Ishikawa (cell line): ENCODE measurements at regions not wholly inside any gene's neighbourhood (a gene's known extent, or its start where the extent isn't known, plus 50 kb on each side); places are given as distances from the start of the nearest gene placed in this dataset.

Experiments used
- CEBPB ChIP-seq: IDR thresholded peaks from 2 replicates; pipeline ENCODE4 v1.6.1; 2012
- CREB1 ChIP-seq: IDR thresholded peaks from 2 replicates; pipeline ENCODE4 v1.6.1; 2012; ENCODE audit warnings: low read depth
- EGR1 ChIP-seq: IDR thresholded peaks from 2 replicates; pipeline ENCODE4 v1.6.1; 2012
- EP300 ChIP-seq: IDR thresholded peaks from 2 replicates; pipeline ENCODE4 v1.6.1; 2012; ENCODE audit warnings: borderline replicate concordance
- FOXM1 ChIP-seq: IDR thresholded peaks from 2 replicates; pipeline ENCODE4 v1.6.1; 2012; ENCODE audit warnings: low read depth, borderline replicate concordance
- MAX ChIP-seq: IDR thresholded peaks from 2 replicates; pipeline ENCODE4 v1.6.1; 2012
- NFIC ChIP-seq: IDR thresholded peaks from 2 replicates; pipeline ENCODE4 v1.6.1; 2012
- RAD21 ChIP-seq: IDR thresholded peaks from 2 replicates; pipeline ENCODE4 v1.6.1; 2012; ENCODE audit warnings: low read depth
- REST ChIP-seq: IDR thresholded peaks from 2 replicates; pipeline ENCODE4 v1.6.1; 2012; ENCODE audit warnings: low read depth, mild to moderate bottlenecking
- TAF1 ChIP-seq: IDR thresholded peaks from 2 replicates; pipeline ENCODE4 v1.6.1; 2012; ENCODE audit warnings: low read depth, mild to moderate bottlenecking
- TEAD4 ChIP-seq: IDR thresholded peaks from 2 replicates; pipeline ENCODE4 v1.6.1; 2012
- YY1 ChIP-seq: IDR thresholded peaks from 2 replicates; pipeline ENCODE4 v1.6.1; 2012; ENCODE audit warnings: low read depth
- ZBTB7A ChIP-seq: IDR thresholded peaks from 2 replicates; pipeline ENCODE4 v1.6.1; 2012; ENCODE audit warnings: low read depth

- TF ChIP-seq TAF1 (no peak), CEBPB (no peak), RAD21 (no peak), EGR1 (no peak), FOXM1 (no peak), CREB1 (no peak), EP300 (no peak), REST (no peak), NFIC (no peak), ZBTB7A (no peak), MAX (no peak), TEAD4 (no peak), YY1 (no peak)
Measured at GRCh38 chr6:114936080-114936479, 593.3 kb upstream of the HS3ST5 start.
